OCI-M1 (cell line): ENCODE measurements at regions not wholly inside any gene's neighbourhood (a gene's known extent, or its start where the extent isn't known, plus 50 kb on each side); places are given as distances from the start of the nearest gene placed in this dataset.
A peak's percentile ranks its signal among the peaks of the same experiment; 100 is the strongest.

ENCODE experiments used
- DNase-seq: peaks from one replicate; lab custom pipeline; 2025; lab: John Stamatoyannopoulos, UW

DNA sequence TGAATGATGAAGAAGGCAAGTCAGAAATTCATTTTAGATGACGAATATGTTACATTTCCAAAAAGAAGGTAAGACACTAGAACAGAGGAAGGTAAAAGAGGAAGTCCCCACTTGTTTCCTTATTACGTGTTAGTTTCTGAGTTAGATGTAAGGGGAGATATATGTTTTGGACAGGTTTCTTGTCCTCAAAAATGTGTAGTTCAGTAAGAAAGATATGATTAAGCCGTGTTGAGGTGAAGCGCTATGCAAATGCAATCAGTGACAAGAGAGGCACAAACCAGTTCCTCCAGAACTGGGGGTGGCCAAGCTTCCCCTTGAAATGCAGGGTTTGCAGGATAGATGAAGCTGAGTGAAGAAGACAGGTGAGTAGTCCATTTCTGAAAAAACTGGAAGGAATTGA is 293.3 kb upstream of the RUNX1 start:
- DNase-seq = peak; percentile 43

DNA sequence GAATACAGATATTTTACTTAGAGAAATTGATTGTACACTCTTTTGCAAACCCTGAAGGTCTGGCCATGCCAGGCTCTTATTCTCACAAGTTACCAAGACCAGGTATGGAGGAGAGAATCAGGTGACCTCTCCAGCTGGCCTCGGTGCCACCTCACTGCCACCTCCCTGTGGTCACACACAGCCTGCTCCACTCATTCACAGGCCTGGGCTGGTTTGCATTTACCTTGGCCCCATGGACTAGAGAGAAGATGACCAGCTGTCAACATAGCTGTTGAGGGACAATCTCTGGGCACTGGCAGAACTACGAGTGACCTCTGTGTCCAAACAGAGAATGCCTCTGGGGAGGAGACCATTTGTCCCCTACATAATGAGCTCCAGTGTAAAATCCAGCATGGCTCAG is 291.2 kb upstream of the RUNX1 start:
- no peak for DNase-seq

DNA sequence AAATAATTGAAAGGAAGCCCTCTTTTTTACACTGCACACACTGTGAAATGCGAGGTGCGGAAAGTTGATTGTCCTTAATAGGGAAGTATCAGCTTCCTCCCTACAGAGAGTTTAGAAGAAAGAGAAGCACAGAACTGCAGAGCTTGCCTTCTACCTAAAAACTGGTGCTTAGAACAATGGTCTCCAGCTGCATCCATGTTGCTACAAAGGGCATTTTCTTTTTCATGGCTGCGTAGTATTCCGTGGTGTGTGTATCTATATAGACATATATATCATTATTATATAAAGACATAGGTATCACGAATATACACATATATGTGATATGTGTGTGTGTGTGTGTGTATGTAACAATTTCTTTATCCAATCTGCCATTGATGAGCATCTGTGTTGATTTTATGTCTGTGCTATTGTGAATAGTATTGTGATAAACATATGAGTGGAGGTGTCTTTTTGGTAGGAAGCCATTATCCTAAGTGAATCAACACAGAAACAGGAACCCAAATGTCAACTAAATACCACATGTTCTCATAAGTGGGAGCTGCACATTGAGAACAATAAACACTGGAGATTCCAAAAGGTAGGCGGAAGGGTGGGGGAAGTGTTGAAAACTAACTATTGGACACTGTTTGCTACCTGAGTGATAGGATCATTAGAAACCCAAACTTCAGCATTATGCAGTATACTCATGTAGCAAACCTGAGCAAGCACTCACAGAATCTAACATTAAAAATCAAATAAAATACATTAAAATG is 290.0 kb upstream of the RUNX1 start:
- DNase-seq = no peak

DNA sequence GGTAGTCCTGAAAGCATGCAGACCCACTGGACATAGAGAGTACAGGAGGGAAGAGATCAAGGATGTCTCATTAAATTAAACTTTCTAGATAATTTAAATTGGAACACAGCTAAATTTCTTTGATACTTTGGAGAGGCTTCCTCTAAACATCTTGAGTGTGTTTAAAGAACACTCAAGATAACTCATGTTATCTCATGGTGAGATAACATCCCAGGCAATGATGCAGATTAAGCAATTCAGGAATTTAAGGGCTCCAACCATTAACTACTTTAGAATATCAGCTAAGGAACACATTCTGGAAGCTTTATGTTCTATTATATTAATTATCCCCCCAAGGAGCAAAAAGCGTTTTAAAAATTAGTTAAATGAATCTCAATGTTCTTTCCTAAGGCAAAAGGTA is 289.2 kb upstream of the RUNX1 start:
- no peak for DNase-seq

DNA sequence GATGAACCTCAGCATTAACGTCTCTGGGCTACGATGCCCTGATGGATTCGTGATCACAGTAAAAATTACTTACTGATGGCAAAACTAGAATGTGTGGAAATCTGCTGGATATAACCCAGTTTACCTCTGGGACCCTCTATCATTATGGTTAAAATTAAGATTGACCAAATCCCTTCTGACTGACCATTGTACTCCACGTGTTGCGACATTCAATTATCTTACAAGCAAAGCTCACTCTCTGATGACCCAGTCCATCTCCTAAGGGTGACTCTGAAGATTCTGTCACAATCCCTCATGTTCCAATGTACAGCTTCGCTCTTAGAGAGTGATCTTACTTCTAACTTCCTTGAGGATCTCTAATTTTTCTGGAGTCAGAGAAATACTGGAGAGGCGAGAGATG is 288.5 kb upstream of the RUNX1 start:
- DNase-seq = no peak

DNA sequence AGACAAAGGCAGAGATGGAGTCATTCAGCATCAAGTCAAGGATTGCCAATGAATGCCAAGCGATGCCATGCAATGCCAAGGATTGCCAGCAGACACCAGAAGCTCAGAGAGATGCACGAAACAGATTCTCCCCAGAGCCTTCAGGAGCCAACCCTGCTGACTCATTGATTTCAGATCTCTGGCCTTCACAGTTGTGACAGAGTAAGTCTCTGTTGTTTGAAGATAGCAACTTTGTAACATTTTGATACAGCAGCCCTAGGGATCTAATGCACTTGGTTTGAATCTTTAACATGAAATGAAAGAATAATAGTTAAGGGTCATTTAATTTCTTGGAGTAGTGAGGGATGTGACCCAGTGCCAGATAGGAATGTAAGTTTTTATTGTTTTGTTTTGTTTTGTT is 287.4 kb upstream of the RUNX1 start:
- DNase-seq = peak; percentile 57

DNA sequence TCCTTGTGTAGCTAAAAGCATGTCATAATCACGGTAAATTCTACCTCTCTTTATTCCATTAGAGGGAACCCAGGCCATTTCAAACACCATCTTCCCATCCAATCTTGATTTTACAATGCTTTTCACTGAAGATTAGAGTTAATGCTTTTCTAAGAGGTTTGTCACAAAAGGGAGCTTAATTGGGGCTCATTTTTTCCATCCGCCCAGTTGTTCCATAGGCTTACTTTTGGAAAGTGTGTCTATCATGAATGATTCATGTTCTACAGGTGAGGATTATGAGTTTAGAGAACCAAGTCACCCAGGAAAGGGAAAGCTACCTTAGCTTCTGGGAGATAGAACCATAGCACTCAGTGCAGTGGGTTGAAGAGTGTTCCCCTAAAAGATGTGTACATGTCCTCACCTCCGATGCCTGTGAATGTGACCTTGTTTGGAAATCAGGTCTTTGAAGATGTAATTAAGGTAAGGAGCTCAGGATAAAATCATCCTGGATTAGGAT is 286.9 kb upstream of the RUNX1 start:
- no peak for DNase-seq

DNA sequence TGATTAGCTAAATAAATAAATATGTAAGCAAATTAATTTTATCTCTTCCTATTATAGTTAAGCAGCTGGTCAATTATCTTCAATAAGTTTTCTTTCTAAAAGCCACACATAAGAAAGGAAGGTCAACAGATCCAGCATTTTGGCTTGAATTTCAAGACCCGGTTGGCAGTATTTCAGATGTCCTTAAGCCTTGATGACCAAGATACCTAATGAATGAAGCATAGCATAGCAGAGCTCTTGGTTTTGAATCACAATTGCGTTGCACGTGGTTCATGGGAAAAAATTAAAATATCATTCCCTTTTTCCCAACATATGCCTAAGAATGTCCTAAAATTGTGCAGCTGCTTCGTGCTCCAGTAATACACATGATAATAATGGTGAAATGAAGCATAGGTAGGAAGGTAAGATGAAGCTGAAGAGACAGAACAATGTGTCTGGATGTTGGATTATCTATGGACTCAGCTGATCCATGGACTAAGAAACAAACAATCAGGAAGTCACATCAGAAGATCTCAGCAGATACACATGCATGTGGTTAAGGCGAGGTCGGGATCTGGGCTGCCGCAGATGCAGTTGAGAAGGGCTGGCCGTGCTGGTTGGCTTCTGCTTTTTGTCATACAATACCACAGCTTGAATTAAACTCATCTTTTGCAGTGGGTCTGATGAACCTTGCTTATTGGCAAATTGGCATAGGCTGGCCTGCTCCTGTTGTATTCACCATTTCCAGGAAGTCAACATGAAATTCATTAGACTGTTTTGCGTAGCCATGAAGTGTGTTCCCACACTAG is 284.9 kb upstream of the RUNX1 start:
- DNase-seq = peak; percentile 49

DNA sequence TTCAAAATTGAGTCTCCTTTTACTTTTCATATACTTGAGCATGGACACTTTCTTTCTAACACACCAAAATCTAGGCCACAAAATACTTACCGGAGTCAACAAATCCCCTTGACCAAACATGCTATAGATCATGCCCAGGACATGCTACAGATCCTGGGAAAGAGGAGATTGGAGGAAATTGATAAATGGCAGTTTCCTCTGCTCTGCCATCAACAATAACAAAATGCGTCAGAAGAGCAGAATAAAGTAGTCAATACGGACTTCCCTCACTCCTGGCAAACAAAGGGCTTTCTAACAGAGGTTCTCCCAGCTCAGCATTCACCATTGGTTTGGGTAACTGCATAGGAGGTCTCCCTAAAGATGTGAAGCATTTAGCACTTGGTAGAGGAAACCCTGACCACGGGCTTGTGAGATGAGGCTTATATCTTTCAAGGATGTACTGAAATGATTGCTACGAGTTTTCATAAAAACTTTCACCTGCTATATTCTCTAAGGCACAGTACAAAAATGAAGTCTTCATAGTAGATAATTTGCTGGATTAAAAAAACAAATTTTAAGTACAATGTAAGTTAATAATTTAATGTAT is 283.8 kb upstream of the RUNX1 start:
- no peak for DNase-seq

DNA sequence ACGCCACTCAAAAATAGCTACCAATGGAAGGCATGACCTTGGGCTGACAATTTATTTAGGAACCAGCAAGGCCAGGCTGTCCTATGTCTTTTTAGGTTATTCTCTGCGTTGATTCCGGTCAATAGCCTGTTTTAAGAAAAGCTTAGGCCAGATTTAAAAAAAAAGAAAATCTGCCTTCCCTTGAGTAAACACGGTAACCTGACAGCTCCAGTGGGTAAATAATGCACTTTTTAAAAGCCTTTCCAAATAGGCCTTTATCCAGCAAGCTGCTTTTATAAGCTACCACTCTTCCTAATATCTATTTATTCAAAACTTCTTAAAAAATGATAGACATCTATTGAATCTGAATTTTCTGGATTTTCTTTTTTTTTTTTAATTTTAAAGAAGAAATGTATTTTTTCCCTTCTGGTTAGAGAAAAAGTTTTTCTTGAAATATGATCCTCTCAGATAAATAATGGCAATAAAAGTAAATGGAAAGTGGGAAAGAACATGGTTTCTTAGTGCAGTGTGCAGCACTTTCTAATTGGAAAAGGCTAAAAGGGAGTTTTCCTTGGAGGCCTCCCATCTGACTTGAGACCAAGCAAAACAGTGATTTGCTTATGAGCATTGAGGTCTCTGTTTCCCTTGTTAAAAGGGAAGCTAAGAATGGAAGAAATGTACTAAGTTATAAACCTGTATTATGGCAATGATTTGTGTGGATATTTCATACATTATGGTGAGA is 281.0 kb upstream of the RUNX1 start:
- no peak for DNase-seq

DNA sequence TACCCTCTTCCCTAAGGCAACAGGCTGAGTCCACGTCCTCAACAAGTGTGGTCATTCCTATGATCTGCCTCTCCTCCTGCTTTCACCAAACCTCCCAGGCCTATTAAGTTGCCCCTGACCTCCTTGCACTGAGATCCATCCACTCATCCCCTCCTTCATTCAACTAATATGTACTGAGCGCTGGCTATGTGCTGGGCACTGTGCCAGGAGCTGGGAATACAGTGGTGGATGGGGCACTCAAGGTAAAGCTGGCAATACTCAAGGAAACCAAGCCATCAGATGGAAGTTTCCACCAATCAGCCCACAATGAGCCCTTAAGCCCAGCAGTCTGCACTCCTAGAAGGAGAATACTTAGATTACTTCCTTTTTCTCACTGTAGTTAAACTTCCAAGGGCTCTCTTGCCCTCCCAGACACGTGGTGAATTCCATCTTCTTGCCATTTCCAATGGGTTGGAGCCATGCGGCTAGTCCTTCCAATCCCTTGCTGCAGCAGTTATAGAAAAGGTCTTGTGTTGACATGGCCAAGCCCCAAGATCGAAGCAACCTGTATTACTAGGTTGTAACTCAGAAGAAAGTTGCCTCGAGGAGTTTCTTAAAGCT is 279.9 kb upstream of the RUNX1 start:
- DNase-seq = no peak

DNA sequence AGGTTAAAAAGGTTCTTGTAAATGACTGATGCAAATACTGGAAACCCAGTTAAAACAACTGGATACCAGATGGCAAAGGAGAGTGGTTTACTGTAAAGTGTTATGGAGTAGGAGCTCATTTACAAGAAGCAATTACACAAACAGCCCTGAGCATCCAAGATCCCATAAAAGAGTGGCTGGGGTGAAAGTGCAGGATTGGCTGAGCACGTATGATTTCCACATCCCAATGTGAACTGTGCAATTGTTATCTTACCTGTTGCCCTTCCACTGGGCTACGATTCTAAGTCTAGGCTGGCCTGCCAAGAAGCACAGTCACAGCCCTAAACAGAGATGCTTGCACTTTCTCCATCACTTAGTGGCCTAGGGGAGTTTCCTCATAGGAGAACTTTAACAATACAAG is 277.6 kb upstream of the RUNX1 start:
- DNase-seq = no peak

DNA sequence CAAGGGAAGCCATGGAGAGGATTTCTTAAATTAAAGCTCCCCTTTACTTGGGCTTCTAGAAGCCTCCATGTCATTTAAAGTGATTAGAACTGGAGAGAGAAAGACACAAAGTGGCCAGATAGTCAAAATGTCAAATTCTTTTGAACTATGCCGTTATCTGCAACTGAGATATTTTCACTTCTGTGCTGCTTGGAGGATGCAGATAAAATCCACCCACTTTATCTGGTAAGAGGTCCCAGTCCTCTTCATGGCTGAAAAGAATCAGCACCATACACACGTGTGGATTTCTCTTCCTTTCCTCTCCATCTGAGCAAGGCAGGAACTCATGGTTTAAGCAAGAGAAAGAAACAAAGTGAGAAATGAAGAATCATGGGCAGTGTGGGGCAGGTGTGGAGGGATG is 276.9 kb upstream of the RUNX1 start:
- peak; percentile 34 for DNase-seq

DNA sequence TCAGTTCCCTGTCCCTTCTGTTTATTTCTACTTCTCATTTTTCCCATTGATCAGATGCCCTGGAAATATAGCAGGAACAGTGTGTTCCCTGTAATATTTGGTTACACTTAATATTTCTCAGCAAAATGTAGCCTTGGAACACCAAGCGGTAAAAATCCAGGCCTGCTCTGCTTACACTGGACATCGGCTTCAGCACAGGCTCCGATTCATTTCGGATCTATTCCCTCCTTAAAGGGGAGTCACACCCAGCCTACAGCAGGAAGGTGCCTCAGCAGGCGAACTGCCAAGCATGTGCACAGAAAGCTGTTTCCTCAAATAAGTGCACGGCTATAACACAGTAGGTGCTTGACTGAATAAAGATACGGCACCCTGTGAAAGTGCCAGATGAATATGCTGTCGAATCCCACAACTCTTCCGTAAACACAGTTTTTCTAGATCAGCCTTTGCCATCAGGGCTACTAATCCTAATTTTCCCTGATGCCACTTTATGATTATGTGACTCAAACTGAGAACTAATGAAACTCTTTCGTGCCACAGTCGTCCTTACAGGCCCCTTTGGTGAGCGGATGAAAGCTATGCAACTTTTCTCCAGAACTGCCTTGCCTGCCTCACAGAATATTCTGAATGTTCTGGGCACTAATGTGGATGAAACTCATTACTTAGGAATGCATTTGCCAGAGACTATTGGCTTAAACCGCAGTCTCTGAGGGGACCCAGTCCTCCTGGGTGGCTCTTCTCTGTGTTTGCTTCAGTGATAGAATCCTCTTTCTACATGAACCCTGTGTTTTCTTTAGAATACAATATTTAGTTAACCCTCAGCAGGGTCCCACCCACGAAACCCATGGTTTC is 275.5 kb upstream of the RUNX1 start:
- DNase-seq = no peak

DNA sequence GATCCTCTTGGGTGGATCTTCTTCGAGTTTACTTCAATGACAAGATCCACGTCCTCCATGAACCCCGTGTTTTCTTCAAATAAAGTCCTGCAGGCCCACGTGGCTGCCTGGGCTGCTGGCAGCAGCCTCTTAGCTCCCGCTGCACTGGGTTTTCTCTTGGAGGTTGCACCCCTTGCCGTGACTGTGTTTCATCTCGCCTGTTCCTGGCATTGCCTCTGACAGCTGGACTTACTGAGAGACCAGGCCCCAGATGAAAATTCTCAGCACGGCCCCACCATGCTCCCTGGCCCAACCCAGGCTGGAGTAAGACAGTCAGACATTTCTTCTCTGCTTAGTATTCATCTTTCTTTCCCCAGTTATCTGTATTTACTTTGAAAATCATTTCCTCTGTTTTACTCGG is 274.8 kb upstream of the RUNX1 start:
- DNase-seq = no peak

DNA sequence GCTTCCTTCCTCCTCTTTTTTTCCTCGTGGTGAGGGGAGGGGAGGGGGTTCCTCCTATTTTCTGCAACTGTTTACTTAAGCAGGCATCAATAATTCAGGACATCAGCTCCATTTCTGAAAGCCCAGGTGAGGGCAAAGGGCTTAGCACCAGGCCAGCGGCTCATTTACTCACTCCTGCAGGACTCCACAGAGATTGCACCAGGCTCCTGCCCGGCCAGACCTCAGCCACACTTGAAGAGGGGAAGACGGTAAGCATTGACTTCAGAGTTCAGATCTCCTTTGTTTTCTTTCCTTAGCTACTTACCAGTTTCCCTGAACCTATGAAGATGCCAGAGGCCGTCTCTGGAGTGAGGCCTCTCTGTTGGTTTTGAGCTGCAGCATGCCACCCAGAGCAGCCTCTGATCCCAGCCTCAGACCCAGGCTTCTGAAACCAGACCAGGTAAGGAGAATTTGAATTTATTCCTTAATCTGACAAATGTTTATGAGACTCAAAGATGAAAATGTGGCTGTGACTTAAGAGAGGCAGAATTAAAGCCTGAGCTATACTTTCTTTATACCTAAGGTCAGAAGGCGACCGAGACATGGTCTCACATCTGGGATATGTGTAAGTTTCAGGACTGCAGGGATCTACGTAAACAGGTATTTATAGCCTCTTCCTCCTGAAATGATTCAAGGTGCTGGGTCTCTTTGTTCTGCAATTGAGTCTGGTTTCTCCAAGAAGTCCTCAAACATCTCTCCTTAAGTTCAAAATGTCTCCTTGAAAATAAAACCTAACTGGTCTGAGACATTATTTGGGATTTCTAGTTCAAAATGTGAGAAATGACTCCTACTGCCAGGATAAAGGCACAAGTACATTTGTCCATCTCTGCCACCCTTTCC is 272.5 kb upstream of the RUNX1 start:
- DNase-seq = no peak

DNA sequence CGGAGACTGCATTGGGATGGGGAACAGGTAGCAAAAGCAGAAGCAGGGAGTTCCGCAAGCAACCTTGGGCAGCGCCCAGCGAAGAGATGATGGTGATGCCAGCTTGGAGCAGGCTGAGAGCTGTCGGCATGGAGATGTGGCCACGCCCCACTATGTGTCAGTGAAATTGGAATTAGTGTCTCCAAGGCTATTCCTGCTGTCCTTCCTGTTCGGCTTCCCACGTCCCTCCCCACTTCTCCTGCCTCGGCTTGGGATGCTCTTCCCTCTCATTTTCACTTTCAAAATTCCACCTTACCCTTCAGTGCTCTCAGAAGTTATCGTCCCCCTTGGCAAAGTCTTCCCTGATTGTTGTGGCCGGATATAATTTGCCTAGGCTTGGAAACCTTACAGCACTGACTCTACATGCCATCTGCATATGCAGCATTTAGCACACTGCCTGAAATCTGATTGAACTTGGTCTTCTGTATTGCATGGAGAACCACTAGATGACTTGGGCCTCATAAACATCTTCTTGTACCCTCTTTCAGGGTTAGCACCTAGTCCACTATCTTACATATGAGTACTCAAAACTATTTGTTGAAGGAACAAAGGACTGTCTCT is 270.7 kb upstream of the RUNX1 start:
- DNase-seq = no peak

DNA sequence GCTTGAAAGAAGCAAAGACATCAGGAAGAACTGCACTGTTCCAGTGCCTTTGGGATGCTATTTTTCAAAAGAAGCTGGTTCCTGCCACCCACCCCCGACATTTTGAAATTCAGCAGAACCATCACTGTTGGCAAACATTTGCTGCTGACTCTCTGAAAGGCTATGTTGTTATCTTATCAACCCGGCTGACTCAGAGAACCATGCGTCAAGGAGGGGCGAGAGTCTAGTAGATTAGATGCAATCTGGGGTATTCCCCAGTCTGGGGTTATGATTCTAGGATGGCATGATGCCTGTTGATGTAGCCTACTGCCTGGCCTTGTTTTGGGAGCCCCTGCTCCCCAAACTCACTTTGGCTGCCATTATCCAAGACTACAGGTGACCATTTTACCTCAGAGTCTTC is 267.8 kb upstream of the RUNX1 start:
- peak; percentile 21 for DNase-seq

DNA sequence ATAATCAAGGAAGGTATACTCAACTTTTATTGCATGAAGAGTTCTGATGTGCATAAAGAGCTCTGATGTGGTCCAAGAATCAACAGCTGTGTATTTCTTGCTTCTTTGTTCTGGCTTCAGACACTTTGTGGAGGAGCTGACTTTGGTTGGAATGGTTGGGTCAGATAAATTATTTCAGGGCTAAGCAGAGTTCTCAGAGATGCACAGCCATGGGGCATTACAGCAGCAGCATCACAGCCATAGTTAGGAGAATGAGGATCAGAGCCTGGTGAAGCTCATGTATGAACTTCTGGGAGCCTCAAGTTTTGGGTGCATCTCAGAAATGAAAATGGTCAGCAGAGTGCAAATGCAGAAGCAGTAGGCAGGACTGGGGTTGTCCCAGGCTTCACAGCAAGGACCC is 267.4 kb upstream of the RUNX1 start:
- no peak for DNase-seq
